Endothelial cell of umbilical vein (primary cell): ENCODE measurements at regions not wholly inside any gene's neighbourhood (a gene's known extent, or its start where the extent isn't known, plus 50 kb on each side); places are given as distances from the start of the nearest gene placed in this dataset.

ENCODE experiments used
- BruUV-seq: library from RNA; stranded (reverse); fragments of 400-500 nt; replicated peaks from 2 replicates; lab custom pipeline; 2021; lab: Mats Ljungman, UMichigan
- CTCF ChIA-PET: fragments of 300-600, 350-600 bp; sonication (Branson Sonifier 250); formaldehyde crosslinking; loops from one replicate; lab custom pipeline; 2021; ENCODE audit warnings: antibody characterized with exemption, inconsistent platforms; lab: Charles Lee
- POLR2A ChIA-PET: fragments of 300-600, 350-600 bp; sonication (Branson Sonifier 250); formaldehyde crosslinking; loops from one replicate; lab custom pipeline; 2021; ENCODE audit warnings: antibody characterized with exemption, inconsistent platforms; lab: Charles Lee
- DNase-seq: peaks from one replicate; pipeline ENCODE4 v3.0.0-alpha.2; 2011; ENCODE audit warnings: low read depth, low spot score
- FAIRE-seq: peaks from 2 replicates; lab custom pipeline; 2011; peaks lifted over from hg19 to GRCh38; lab: Jason Lieb, UNC
- H2AFZ ChIP-seq: 2 replicates; pipeline ENCODE4 v1.6.0; 2012; ENCODE audit warnings: low read depth, low read length, control low read depth, inconsistent platforms
- H3K27ac ChIP-seq: 2 replicates; pipeline ENCODE4 v1.5.1; 2011; ENCODE audit warnings: low read depth, mild to moderate bottlenecking, control low read depth, low read length, moderate library complexity; ENCODE audit not compliant: insufficient read depth
- H3K27me3 ChIP-seq, 2 experiments: 2 replicates each; pipeline versions ENCODE4 v1.6.0 to v1.6.1; 2011; ENCODE audit warnings: low read length in 2 of 2, mixed read lengths in 1 of 2; ENCODE audit not compliant: control insufficient read depth in 2 of 2, insufficient read depth in 2 of 2
- H3K36me3 ChIP-seq, 2 experiments: 2 replicates in 1 of 2; 3 replicates in 1 of 2; pipeline ENCODE4 v1.5.1; 2011; ENCODE audit warnings: low read length in 2 of 2, mild to moderate bottlenecking in 1 of 2, moderate library complexity in 1 of 2; ENCODE audit not compliant: control insufficient read depth in 2 of 2, insufficient read depth in 2 of 2; ENCODE audit errors: extremely low read depth in 1 of 2
- H3K4me1 ChIP-seq: 3 replicates; pipeline ENCODE4 v1.5.1; 2011; ENCODE audit warnings: mild to moderate bottlenecking, low read length; ENCODE audit not compliant: control insufficient read depth, insufficient read depth; ENCODE audit errors: extremely low read depth
- H3K4me2 ChIP-seq: 2 replicates; pipeline ENCODE4 v1.6.1; 2011; ENCODE audit warnings: low read length, control low read depth, mixed read lengths; ENCODE audit not compliant: insufficient read depth
- H3K4me3 ChIP-seq, 3 experiments: fragments of 200-600 bp in 1 of 3; sonication (generic), shearing (Covaris generic) in 1 of 3; replicated peaks in 1 of 3; 2 replicates each; pipeline ENCODE4 v1.5.1; 2011 to 2016; ENCODE audit warnings: control low read depth in 3 of 3, low read length in 3 of 3, mild to moderate bottlenecking in 2 of 3, inconsistent platforms in 1 of 3, low read depth in 1 of 3, moderate library complexity in 1 of 3; ENCODE audit not compliant: insufficient read depth in 1 of 3
- H3K79me2 ChIP-seq: 2 replicates; pipeline ENCODE4 v1.6.0; 2012; ENCODE audit warnings: low read length, inconsistent platforms; ENCODE audit not compliant: control insufficient read depth, insufficient read depth
- H3K9ac ChIP-seq: replicated peaks from 2 replicates; pipeline ENCODE3; 2011; ENCODE audit warnings: low read length, control low read depth; ENCODE audit not compliant: insufficient read depth; ENCODE audit errors: extremely low read depth
- H3K9me1 ChIP-seq: replicated peaks from 3 replicates; pipeline ENCODE4 v1.6.0; 2011; ENCODE audit warnings: mild to moderate bottlenecking, low read length; ENCODE audit not compliant: control insufficient read depth, insufficient read depth; ENCODE audit errors: extremely low read depth
- H3K9me3 ChIP-seq: replicated peaks from 2 replicates; pipeline ENCODE4 v1.5.1; 2012; ENCODE audit warnings: low read length, inconsistent platforms; ENCODE audit not compliant: control insufficient read depth, insufficient read depth
- H4K20me1 ChIP-seq: replicated peaks from 2 replicates; pipeline ENCODE3; 2011; ENCODE audit warnings: mild to moderate bottlenecking, low read length; ENCODE audit not compliant: control insufficient read depth, insufficient read depth; ENCODE audit errors: extremely low read depth
- EZH2 ChIP-seq: IDR thresholded peaks from 2 replicates; pipeline ENCODE4 v1.6.1; 2012; ENCODE audit warnings: borderline replicate concordance, low read depth, mild to moderate bottlenecking, moderate library complexity, low read length, inconsistent platforms; ENCODE audit not compliant: severe bottlenecking
- FOS ChIP-seq: IDR thresholded peaks from 2 replicates; pipeline ENCODE4 v1.6.1; 2011; ENCODE audit warnings: mild to moderate bottlenecking, low read length, moderate library complexity, borderline replicate concordance; ENCODE audit not compliant: insufficient read depth
- GATA2 ChIP-seq: IDR thresholded peaks from 2 replicates; pipeline ENCODE4 v1.7.0; 2011; ENCODE audit warnings: low read depth, mild to moderate bottlenecking, moderate library complexity, mixed read lengths, low read length; ENCODE audit not compliant: insufficient read length, insufficient read depth
- JUN ChIP-seq: IDR thresholded peaks from 2 replicates; pipeline ENCODE4 v1.6.1; 2011; ENCODE audit warnings: borderline replicate concordance, low read depth; ENCODE audit not compliant: insufficient read length, insufficient read depth
- MYC ChIP-seq: IDR thresholded peaks from one replicate; pipeline ENCODE4 v1.6.1; 2011; ENCODE audit warnings: mild to moderate bottlenecking, low read depth, low read length
- POLR2A ChIP-seq: IDR thresholded peaks from 2 replicates; pipeline ENCODE4 v1.6.1; 2012; ENCODE audit warnings: low read depth, mild to moderate bottlenecking, control low read depth, low read length
- POLR2AphosphoS5 ChIP-seq: IDR thresholded peaks from 2 replicates; pipeline ENCODE4 v1.6.1; 2012; ENCODE audit warnings: low read depth, mild to moderate bottlenecking, control low read depth, low read length, moderate library complexity; ENCODE audit not compliant: insufficient read depth
- dilution Hi-C: fragments of 300-500 bp; cut with MboI; formaldehyde crosslinking; loops from one replicate; pipeline ENCODE4 v1.15.0; 2019; ENCODE audit warnings: low sequenced_read_pairs; ENCODE audit not compliant: extremely low pct_ligation_motif_present
- intact Hi-C: fragments of 100-400 bp; cut with micrococcal nuclease; formaldehyde crosslinking; loops from one replicate; pipeline ENCODE4 v1.10.0; 2022
- TF ChIP-seq, protein P1 (sequence below): IDR thresholded peaks from 2 replicates; pipeline ENCODE4 v1.6.1; 2011; ENCODE audit not compliant: insufficient read depth, insufficient read length
- TF ChIP-seq, protein P2 (sequence below), 2 donors: IDR thresholded peaks; 1 replicate in 1 of 2; 2 replicates in 1 of 2; pipeline ENCODE4 v1.5.1; 2011; ENCODE audit warnings: low read length in 2 of 2, mild to moderate bottlenecking in 2 of 2, moderate library complexity in 2 of 2, control low read depth in 1 of 2, inconsistent platforms in 1 of 2, low read depth in 1 of 2; ENCODE audit not compliant: insufficient read depth in 1 of 2; ENCODE audit errors: extremely low read depth in 1 of 2

DNA sequence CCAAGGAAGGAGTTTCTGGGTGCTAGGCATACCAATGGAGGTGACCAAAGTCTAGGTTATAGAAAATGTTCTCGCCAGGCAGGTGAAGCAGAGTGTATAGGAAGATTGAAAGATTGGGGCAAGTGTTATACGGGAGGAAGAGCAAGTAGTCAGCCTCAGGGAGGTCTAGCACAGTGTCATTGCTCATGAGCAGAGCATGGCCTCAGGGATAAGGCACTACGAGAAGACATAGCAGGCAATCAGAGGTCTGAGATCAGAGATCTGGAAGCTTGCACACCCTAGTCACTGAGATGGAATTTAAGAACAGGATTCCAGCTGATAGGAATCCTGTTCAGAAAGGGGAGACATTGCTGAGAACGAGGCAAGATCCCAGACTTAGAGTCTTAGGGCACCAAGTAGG, 350.0 kb upstream of the CASK start:
- Histone ChIP-seq H3K79me2 (no peaks in the 10 kb centered on the region), H3K9me1 (no peaks in the 10 kb centered on the region), H3K4me3 (no peak overlapping the region), H3K4me1 (no peaks in the 10 kb centered on the region), H3K27me3 (no peaks in the 10 kb centered on the region), H3K9me3 (no peaks in the 10 kb centered on the region), H3K27ac (no peak overlapping the region), H3K4me2 (no peak overlapping the region), H3K9ac (no peak overlapping the region), H2AFZ (no peak overlapping the region), H4K20me1 (no peaks in the 10 kb centered on the region), H3K36me3 (no peaks in the 10 kb centered on the region)
- intact Hi-C loops (no loop called here), dilution Hi-C loops (no loop called here)
- BruUV-seq: no TSS peak
- FAIRE-seq (no peak), DNase-seq (no peak)
- CTCF ChIA-PET: no interaction called here
- POLR2A ChIA-PET: no interaction called here
- TF ChIP-seq MYC (no peak), POLR2A (no peak), POLR2AphosphoS5 (no peak), FOS (no peak), GATA2 (no peak), EZH2 (no peak), JUN (no peak)
- TF ChIP-seq, protein P1, sequence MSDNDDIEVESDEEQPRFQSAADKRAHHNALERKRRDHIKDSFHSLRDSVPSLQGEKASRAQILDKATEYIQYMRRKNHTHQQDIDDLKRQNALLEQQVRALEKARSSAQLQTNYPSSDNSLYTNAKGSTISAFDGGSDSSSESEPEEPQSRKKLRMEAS: no peak
- TF ChIP-seq, protein P2, sequence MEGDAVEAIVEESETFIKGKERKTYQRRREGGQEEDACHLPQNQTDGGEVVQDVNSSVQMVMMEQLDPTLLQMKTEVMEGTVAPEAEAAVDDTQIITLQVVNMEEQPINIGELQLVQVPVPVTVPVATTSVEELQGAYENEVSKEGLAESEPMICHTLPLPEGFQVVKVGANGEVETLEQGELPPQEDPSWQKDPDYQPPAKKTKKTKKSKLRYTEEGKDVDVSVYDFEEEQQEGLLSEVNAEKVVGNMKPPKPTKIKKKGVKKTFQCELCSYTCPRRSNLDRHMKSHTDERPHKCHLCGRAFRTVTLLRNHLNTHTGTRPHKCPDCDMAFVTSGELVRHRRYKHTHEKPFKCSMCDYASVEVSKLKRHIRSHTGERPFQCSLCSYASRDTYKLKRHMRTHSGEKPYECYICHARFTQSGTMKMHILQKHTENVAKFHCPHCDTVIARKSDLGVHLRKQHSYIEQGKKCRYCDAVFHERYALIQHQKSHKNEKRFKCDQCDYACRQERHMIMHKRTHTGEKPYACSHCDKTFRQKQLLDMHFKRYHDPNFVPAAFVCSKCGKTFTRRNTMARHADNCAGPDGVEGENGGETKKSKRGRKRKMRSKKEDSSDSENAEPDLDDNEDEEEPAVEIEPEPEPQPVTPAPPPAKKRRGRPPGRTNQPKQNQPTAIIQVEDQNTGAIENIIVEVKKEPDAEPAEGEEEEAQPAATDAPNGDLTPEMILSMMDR (IDR thresholded peaks at IDR 0.05; ENCODE audit: extremely low read depth in 1 of 2, insufficient read depth in 1 of 2, low read depth in 1 of 2, low read length in 2 of 2): no peak
